ENCODE measurements at regions not wholly inside any gene's neighbourhood (a gene's known extent, or its start where the extent isn't known, plus 50 kb on each side); places are given as distances from the start of the nearest gene placed in this dataset.

DNA sequence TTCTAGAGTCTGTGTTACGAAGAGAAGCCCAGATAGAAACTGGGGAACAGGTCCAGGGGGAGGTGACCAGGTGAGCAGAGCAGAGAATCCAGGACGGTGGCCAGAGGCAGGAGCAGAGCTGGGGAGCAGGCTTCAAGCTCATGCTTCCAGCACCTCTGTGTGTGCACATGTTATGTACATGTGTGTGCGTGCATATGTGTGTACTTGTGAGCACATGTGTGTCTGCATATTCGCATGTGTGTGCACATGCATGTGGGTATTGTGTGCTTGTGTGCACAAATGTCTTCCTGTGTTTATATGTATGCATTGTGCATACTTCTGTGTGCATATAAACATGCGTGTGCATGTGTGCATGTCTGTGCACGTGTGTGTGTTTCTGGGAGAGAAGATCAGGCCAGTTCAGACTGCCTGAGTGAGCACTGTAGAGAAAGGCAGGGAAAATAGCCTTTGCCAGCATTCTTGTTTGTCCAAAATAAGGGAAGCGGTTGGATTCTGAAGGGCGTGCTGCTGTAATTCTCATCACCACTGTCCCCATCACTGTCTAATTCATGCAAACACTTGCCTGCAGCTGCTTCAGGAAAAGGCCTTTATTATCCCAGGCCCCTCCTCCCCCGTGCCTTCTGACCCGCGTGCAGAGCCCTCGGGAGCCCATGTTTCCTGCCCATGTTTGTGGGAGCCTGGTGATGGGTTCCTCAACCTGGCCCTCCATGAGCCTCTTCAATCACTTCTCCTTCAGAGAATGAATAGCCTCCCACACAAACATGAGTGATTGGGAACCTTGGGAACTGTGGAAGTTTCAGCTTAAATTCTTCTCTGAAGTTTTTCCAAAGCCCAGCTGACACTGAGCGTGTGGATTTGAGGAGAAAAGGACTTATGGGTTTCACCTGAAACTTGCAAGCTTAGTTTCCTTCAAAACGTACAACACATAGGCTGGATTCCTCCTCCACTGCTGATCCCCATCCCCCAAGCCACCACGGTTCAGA, 161.7 kb upstream of the AFDN start:
- Histone ChIP-seq H3K4me1 (ENCODE audit: control insufficient read depth, extremely low read depth, insufficient read depth, low read length) (no peaks in the 10 kb centered on the region), H3K36me3 (ENCODE audit: control insufficient read depth, insufficient read depth, low read length) (no peaks in the 10 kb centered on the region), H3K9me3 (ENCODE audit: control insufficient read depth, insufficient read depth, low read depth, low read length) (no peaks in the 10 kb centered on the region), H3K79me2 (ENCODE audit: control insufficient read depth, insufficient read depth, low read length) (no peaks in the 10 kb centered on the region), H3K4me2 (ENCODE audit: extremely low read depth, insufficient read depth, low read length) (no peak overlapping the region), H2AFZ (ENCODE audit: low read length) (no peak overlapping the region), H3K27me3 (ENCODE audit: control insufficient read depth, insufficient read depth, low read length) (no peaks in the 10 kb centered on the region), H3K4me3 (replicated peaks in 1 of 4; ENCODE audit: control extremely low read depth in 1 of 4, insufficient read depth in 1 of 4, low read depth in 3 of 4, low read length in 4 of 4) (no peak overlapping the region), H3K9ac (ENCODE audit: insufficient read depth, low read length) (no peak overlapping the region), H3K27ac (ENCODE audit: insufficient read depth, low read length) (no peak overlapping the region), H4K20me1 (ENCODE audit: control insufficient read depth, extremely low read depth, insufficient read depth, low read length) (no peaks in the 10 kb centered on the region)
- TF ChIP-seq, protein P1, sequence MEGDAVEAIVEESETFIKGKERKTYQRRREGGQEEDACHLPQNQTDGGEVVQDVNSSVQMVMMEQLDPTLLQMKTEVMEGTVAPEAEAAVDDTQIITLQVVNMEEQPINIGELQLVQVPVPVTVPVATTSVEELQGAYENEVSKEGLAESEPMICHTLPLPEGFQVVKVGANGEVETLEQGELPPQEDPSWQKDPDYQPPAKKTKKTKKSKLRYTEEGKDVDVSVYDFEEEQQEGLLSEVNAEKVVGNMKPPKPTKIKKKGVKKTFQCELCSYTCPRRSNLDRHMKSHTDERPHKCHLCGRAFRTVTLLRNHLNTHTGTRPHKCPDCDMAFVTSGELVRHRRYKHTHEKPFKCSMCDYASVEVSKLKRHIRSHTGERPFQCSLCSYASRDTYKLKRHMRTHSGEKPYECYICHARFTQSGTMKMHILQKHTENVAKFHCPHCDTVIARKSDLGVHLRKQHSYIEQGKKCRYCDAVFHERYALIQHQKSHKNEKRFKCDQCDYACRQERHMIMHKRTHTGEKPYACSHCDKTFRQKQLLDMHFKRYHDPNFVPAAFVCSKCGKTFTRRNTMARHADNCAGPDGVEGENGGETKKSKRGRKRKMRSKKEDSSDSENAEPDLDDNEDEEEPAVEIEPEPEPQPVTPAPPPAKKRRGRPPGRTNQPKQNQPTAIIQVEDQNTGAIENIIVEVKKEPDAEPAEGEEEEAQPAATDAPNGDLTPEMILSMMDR (conservative IDR thresholded peaks at IDR 0.05 in 1 of 2, IDR thresholded peaks at IDR 0.05 in 1 of 2; ENCODE audit: low read depth in 1 of 2, low read length in 2 of 2) = no peak
- TF ChIP-seq EZH2 (IDR thresholded peaks at IDR 0.05; ENCODE audit: low read length, missing control alignments) = no peak
- no peak for DNase-seq (ENCODE audit: low read depth in 2 of 2)

DNA sequence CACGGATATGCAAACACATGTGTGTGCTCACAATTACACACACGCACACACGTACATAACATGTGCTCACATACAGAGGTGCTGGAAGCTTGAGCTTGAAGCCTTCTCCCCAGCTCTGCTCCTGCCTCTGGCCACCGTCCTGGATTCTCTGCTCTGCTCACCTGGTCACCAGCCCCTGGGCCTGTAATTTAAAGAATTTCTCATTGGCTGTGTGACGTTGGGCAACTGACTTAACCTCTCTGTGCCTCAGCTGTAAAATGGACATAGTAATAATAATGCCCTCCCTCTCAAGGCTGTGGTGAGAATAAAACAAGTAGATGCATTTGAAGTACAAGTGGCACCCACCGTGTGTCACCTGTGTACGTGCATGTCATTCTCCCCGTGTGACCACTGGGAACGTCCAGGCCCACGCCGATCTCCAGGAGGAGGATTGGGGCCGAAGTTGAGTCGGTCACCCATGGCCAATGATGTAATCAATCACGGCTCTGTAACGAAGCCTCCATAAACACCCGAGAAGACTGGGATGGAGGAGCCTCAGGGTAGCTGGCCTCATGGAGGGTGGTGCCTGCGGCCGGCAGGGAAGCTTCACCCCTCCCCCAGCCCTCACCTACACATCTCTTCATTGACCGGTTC, 160.9 kb upstream of the AFDN start:
- no peaks in the 10 kb centered on the region for H3K9me3 ChIP-seq (ENCODE audit: control insufficient read depth, insufficient read depth, low read depth, low read length)
- H3K36me3 ChIP-seq (ENCODE audit: control insufficient read depth, insufficient read depth, low read length) = no peaks in the 10 kb centered on the region

More for the DNA sequence above, 160.9 kb upstream of the AFDN start:
- no peak for TF ChIP-seq EZH2 (IDR thresholded peaks at IDR 0.05; ENCODE audit: low read length, missing control alignments)
- TF ChIP-seq, protein P1 (conservative IDR thresholded peaks at IDR 0.05 in 1 of 2, IDR thresholded peaks at IDR 0.05 in 1 of 2; ENCODE audit: low read depth in 1 of 2, low read length in 2 of 2) = no peak
- Histone ChIP-seq H4K20me1 (ENCODE audit: control insufficient read depth, extremely low read depth, insufficient read depth, low read length) (no peaks in the 10 kb centered on the region), H3K4me2 (ENCODE audit: extremely low read depth, insufficient read depth, low read length) (no peak overlapping the region), H3K27ac (ENCODE audit: insufficient read depth, low read length) (no peak overlapping the region), H3K27me3 (ENCODE audit: control insufficient read depth, insufficient read depth, low read length) (no peaks in the 10 kb centered on the region), H3K9ac (ENCODE audit: insufficient read depth, low read length) (no peak overlapping the region), H3K4me3 (replicated peaks in 1 of 4; ENCODE audit: control extremely low read depth in 1 of 4, insufficient read depth in 1 of 4, low read depth in 3 of 4, low read length in 4 of 4) (no peak overlapping the region), H3K4me1 (ENCODE audit: control insufficient read depth, extremely low read depth, insufficient read depth, low read length) (no peaks in the 10 kb centered on the region), H2AFZ (ENCODE audit: low read length) (no peak overlapping the region), H3K79me2 (ENCODE audit: control insufficient read depth, insufficient read depth, low read length) (no peaks in the 10 kb centered on the region)
- DNase-seq (ENCODE audit: low read depth in 2 of 2) = no peak

All from fibroblast of lung (primary cell).